NCI-H446 treated with DMSO at 0.1 percent for 48 hours (cell line): ENCODE measurements at regions not wholly inside any gene's neighbourhood (a gene's known extent, or its start where the extent isn't known, plus 50 kb on each side); places are given as distances from the start of the nearest gene placed in this dataset.

Experiments used
- DNase-seq: peaks from one replicate; lab custom pipeline; 2025; lab: John Stamatoyannopoulos, UW

DNA sequence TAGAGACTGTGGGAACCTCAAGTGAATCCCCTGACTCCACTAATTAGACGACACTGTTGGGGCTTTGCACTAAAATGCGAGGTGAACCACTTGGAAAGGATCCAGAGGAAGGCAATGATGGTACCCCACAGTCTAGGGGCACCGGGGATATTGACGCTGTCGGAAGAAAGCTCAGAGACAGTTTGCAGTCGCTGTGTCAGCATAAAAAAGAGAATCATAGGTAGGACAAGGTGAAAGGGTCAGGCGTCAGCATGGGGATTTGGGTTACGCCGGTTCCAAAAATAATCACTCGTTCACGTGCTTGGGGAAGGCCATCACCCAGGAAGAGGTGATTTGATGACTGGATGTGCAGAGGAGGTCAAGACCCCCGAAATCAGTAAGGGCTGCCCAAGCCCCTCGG, 598.0 kb upstream of the NOX3 start:
- DNase-seq: no peak

DNA sequence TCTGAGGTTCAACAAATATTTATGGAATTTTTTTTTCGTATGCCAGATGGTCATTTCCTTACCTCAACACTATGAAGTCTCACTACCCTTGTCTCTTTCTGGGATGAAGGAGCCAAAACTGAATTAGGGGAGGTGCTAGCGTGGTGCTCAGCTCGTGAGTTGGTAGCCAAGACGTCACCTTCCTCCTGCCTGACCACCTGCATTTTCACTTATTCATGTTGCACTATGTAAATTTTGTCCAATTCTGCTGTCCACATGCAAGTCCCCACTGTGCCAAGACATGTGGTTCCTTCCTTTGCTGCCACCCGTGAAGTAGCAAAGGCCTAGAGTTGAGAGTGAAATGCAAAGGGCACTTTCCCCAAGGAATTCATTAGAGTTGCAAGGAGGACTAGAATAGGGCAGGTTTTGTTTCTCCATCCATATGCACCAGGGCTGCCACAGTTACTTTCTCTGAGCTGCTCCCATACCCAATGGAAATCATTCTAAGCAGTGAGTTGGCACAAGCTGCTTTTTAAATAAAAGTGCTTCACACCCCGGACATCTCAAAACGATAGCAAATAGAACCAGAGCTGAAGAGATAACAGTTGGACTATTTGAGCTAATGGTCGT, 591.3 kb upstream of the NOX3 start:
- DNase-seq: no peak

DNA sequence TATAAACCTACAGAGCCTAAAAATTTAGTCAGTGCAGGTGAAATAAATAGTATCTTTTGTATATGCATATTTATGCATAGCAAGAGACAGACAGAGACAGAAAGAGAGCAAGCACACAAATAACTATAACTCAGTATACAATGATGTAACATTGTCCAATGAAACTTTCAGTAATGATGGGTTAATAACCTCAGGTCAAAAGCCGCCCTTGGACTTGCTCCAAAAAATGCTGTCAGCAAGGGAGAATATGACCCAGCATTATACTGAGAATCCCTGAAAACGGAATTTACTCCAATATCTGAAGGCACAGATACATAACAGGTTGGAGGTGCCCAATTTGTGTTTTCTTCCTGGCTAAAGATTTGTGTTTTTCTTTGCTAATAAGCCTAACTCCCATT, 590.6 kb upstream of the NOX3 start:
- no peak for DNase-seq

DNA sequence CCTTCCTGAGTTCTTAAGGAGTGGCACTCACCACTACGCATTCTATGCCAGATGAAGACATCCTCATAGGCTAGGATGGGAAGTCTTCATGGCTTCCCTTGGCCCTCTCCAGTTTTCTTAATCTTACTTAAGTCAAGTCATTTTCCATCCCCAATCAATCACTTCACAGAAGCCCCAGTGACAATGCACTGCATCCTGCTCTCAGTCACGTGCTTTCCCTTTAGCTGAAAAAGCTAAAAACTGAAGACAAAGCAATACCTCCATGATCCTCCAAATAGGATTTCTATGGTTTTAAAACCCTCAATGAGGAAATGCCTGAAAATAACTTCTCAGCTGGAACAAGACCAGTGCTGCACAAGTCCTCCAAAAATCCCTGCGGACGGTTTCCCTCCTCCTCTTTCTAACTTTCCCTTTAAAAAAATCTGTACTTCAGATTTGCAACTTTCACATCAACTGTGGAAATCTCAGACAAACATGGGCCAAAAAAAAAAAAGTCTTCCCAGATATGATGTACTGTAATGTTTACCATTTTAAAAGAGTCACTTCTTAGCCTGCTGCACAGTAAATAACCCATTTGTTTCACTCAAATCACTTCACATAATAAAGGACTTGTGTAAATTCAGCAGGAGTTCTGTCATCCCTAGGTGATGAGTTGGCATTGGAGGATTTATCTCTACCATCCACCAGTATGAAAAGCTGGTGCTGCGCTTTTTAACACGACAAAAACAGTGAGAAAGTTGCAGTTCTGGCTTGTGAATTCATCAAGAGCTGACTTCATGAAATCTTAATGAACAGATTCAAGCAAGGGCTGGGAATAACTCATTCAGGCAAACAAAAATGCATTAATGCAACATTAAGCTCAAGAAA, 590.0 kb upstream of the NOX3 start:
- DNase-seq: no peak

DNA sequence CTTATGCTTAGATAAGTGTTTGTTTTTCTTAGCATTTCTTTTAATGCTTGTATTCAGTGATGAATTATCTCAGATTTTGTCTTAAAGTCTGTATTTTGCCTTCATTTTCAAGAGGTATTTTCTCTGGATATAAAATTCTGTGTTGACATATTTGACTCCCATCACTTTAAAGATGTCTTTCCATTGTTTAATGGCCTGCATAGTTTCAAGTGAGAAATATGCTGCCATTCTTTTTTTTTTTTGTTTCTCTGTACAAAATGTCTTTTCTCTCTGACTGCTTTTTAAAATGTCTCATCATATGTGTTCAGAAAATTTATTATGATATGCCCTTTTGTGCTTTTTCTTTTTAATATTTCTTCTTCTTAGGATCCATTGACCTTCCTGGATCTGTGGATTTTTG, 578.0 kb upstream of the NOX3 start:
- no peak for DNase-seq

DNA sequence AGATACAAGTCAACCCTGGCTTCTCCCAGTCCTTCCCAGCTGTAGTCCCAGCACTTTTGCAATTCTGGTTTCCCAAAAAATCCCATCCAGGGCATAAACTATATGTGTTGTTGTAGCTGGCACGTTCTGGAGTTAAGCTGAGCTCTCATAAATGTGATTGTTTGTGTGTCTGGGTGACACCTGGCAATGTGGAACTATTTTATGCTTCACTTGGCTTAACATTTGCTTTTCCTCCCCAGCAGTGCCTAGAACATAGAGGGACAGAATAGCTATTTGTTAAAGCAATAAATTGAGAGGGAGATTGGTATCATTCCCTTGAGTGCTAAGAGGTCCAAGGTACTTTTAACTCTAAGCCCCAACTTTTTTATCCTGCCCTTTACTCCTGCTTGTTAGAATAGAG, 575.9 kb upstream of the NOX3 start:
- DNase-seq: no peak

DNA sequence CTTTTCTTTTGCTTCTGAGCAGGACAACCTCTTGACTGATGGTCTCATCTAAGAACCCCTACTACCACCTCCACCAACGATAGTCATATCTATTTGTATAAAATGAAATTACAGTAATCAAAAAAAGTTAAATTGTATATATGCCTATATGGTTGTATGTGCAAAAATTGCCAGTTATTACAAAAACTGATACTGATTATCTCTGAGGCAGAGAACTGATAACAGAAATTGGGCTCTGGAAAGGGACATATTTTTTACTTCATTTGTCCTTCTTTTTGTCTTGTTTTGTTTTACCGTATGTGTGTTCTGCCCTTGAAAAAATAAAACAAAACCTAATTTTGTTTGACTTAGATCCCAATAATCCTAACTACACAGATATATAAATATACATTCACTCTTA, 574.4 kb upstream of the NOX3 start:
- no peak for DNase-seq

DNA sequence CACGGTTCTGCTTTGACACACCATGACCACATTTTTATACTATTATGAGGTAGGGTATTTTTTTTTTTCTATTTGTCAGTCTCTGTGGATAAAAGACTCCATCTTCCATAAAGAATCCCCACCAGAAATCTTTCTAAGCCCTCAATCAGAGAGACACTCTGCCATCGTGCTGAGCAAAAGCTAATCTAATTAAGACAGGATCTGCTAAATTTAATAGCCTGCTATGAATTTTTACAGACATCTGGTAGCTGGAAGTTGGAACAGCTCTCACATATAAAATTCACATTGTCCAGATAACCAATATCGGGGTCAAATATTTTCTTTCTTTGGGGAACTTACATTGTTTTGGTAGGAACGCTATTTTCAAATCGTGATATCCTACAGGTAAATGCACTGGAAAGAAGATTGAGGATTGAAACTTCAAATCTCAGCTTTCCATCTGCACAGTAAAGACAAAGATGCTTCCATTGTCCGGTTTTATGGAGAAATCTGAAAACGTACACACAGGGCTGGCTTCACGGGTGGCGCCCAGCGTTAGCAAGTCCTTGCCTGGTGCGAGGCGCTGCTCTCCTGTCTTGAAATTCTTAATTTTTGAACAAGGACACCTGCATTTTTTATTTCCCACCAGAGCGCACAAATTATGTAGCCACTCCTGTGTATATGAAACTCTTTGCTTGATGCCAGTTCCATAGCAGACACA, 573.8 kb upstream of the NOX3 start:
- no peak for DNase-seq

DNA sequence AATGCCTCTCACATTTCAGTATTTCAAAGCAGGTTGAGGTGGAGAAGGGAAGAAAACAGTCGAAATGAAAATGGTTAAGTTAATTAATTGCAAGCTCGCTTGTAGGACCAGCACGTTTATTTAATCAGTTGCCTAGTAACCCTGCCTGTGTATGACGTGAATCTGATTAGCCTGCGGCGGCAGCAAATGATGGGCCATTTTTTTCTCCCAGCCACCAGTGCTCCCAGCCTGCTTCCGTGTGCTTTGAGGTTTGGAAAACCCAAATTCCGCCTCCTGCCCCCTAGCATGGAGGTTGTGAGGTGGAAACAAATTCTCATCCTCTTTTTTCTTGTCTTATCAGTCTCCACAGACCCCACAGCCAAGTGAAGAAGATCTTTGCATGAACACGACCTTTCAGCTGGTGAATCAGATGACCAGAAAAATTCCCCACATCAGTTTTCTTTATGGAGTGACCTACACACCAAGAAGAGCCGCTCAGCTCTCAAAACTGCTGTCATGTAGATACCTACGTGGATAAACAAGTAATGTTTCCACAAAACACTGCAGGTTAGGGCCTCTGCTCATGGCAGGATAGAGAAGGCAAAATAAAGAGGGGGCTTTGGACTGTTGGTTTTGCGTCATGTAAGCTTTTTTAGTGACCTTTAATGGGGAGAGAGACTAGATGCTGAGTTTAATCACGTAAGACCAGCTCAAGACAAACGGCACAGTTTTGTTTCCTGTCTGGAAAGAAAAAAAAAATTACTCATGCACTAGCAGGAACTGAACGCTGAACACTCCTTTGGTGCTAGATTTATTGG, 572.9 kb upstream of the NOX3 start:
- DNase-seq: no peak

DNA sequence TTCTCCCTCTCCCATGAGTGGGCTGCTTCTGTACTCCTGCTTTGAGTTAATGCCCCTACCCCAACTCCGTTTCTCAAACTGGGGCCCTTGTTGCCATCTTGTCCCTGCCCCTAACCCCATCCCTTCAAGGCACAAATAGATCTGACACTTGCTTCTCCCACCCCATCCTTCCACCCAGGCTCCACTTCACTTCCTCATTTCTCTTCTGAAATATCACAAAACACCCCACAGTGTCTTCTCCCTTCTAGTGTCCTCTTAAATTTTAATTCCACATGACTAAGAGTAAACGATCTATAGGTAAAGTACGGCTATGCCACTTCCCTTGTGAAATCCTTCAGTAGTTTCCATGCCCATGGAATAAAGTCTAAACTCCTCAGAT, 571.6 kb upstream of the NOX3 start:
- no peak for DNase-seq

DNA sequence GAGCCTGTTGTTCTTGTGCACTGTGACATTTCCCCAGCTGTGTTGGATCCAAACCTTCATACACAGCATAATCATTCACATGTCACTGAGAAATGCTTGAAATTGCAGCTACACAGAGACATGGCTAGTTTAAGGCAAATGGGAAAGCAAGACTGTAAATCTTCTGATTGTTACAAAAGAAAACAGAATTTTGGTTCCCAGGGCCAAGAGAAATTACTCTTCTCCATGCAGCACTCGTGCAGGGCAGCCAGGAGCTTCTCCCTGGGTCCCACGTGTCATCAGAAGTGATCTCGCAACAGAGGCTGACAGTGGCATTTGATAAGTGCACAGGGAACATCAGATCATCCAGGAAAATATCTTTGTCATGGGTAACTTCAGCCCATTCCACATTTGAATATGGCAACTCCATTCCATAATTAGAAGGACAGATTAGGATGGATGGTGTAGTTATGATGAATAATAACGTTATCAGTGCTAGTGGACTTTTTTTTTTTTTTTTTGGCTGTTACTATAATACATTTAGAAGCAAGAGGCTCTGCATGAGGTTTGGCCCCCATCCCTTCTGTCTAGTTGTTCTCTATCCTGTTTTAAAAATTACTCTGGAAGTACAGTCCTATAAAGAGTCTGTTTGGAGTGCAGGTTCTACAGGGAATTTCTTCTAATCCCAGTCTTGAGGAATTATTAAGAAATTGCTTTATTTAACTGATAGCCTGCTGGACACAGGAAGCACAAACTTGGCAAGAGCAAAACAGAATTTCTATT, 571.0 kb upstream of the NOX3 start:
- no peak for DNase-seq

DNA sequence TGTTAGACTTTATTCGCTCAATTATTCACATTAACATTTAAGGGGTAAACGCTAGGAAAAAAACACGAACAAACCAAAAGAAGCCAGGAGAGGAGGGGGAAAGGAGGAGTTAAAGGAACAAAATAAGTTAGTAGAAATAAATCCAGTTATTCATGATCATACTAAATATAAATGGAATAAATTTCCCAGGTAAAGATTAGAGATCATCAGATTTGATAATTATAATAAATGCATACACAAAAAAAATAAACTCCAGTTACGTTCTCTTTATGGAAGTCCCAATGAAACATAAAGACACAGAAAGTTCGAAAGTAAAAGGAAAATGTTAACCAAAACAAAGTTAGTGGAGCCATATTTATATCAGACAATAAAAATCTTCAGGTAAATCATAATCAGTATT, 568.7 kb upstream of the NOX3 start:
- DNase-seq: no peak

DNA sequence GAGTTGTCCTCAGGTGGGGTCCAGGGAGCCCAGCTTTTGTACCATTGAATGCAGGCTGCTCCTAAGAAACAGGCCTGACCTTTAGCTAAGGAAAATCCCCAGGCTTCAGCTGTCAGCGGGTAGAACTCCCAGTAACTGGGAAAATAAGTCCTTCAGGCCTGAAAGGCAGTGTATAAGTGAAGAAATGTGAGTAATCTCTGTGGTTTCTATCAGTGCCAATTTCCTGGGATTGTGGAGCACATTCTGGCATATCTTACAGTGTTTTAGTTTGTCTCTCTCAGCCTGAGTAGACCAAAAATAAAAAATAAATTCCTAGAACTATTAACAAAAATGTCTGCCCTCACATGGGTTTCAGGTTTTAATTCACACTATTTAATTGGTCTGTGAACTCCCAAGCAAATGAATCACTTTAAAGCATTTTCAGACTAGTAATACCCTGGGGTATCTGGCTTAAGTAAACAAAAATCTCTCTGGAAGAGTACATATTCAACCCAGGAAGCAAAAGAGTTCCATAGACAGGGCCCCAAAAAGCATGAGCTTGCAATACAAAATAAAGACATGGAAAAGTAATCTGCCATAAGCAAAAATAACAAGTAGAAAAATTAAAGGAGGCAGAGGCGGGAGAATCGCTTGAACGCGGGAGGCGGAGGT, 566.2 kb upstream of the NOX3 start:
- DNase-seq: no peak

DNA sequence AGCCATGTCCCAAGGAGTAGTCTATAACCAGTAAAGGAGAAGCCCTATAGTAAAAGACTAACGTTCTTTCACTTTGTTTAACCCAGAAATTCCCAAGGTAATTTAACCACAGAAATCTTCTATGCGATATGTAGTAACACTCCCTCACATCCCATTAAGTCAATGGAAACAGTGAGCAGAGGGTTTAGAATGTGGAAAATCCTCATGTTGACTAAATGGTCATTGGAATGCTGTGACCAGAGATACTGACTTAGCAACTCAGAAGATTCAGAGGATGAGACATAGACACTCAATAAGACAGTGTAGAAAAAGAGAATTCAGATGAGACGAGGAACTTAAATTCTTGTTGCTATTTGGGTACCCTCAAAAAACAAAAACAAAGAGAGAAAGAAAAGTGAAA, 562.2 kb upstream of the NOX3 start:
- DNase-seq: no peak

DNA sequence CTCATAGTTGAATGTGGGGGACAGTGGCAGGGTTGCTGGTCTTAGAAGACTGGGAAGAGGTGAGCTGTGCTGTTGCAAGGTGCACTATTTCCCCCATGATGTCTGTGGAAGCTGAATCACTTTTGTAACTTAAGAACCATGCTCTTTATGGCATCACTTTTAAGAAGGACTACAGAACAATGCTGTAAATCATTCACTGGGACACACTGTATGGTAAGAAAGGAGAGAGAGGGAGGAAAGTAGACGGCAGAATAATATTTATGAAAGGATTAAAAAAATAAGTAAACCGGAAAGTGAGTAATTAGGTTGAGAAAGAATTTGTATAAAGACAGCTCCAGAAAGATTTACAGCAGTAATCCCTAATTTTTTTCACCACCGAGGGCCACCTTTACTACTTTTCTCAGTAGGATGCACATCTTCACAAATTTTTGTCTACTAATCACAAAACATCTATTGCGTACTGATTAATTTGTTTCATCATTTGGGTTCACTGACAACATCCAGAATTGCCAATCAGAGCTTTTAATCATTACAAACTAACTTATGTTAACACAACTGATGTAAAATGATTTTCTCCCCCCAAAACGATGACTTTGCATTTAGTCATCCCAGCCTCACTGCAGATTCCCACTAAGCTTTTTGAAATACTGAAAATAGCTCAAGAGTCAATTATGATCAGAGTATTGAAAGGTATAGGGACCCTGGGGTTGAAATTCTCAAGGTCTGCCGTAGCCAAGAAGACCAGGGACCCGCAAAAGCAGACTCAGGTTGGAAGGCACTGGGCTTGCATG, 560.7 kb upstream of the NOX3 start:
- DNase-seq: no peak

DNA sequence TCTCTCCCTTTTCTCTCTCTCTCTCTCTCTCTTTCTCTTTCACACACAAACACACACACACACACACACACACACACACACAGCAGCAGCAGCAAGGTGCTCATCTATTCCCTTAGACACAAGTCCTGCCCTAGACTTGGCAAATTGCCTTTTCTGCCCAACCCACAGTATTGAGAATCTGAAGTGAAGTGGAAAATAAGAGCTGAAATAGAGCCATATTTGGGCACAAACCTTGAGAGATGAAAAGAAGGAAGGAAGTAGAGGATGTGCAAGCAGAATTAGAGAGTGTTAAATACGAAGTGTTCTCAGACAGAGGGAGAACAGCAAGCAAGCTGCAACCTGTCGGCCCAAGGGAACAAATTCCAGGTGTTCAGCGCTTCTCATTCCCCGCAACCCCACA, 557.5 kb upstream of the NOX3 start:
- DNase-seq: no peak

DNA sequence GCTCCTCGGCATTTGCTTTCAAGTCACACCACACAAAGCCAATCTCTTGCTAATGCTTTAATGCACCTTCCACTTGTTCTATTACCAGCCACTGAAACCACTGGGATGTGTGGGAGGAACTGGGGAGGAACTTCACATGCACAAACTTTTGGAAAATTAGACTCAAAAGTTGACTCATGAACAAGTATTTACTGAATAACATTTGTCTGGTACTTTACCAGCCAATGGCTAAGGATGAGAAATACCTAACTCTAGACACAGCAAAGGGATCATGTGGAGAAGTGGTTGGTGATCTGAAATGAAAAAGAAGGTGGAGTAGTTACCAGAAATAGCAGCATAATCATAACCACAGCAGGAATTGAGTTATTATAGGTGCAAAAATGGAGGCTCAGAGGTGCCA, 554.0 kb upstream of the NOX3 start:
- no peak for DNase-seq

DNA sequence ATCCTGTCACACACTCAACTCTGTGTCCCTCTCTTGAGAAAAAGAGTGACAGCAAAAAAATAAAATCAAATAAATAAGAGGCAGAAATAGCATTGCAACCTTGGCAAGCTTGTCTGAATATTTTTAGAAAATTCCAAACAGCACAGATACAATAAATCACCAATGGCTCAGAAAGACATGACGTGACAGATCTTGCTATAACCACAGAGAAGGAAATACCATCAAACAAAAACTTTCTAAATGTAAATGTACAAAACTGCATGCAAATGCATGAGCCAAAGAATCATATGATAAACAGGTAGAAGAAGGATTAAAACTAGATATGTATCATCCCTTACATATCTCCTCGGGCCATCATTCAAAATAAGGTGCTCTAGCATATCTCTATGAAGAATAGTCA, 549.2 kb upstream of the NOX3 start:
- DNase-seq: no peak

DNA sequence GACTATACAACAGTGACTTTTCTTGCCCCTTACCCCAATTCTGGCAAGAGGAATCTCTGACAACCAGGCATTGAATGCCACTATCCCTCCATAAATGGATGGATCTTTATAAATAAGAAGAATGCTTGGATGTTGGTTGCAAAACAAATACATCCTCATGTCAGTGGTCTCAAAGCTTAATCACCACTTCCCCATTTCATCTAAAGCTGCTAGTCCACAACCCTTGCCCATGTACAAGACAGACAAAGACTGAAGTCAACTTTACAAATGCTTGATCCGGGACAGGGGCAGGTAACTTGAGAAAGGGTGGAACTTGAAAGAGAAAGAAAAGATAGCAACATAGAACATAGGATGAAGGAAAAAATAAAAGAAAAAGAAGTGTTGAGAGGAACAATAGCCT, 540.5 kb upstream of the NOX3 start:
- no peak for DNase-seq

DNA sequence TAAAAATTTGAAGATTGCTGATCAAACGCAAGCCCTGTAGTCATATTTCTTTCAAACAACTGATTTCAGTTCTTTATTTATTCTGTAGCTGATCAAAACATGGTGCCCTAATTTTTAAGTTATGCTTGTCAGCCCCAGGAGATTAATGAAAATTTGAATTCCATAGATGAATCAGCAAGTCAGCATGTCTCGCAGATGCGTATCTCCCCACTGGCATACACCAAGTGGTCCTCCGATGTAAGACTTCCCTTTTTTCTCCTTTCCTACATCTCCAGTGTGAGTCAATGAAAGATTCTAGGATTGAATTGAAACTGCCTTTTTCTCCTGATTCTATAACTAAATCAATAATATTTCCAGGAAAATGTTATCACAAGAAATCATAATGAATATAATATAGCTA, 539.6 kb upstream of the NOX3 start:
- no peak for DNase-seq
